GM23338 (cell line): ENCODE measurements at regions not wholly inside any gene's neighbourhood (a gene's known extent, or its start where the extent isn't known, plus 50 kb on each side); places are given as distances from the start of the nearest gene placed in this dataset.

Experiments
- EZH2 ChIP-seq: fragments of 200-600 bp; sonication (generic); IDR thresholded peaks from one replicate; pipeline ENCODE4 v1.8.0; 2017; ENCODE audit warnings: antibody characterized with exemption, mild to moderate bottlenecking, low read depth; ENCODE audit not compliant: unreplicated experiment
- POLR2AphosphoS5 ChIP-seq: IDR thresholded peaks from 2 replicates; pipeline ENCODE4 v1.6.1; 2016; ENCODE audit warnings: antibody characterized with exemption, low read depth
- TF ChIP-seq, protein P1 (sequence below), 2 experiments: fragments of 200-600 bp in 1 of 2; sonication (generic) in 1 of 2; conservative IDR thresholded peaks; 2 replicates each; pipeline versions ENCODE4 v1.5.1 to v1.6.1; 2016 to 2017; ENCODE audit warnings: antibody characterized with exemption in 2 of 2, low read depth in 2 of 2, mild to moderate bottlenecking in 2 of 2, moderate library complexity in 1 of 2
- TF ChIP-seq, protein P2 (sequence below): IDR thresholded peaks from one replicate; pipeline ENCODE4 v1.6.1; 2018; ENCODE audit warnings: antibody characterized with exemption; ENCODE audit not compliant: unreplicated experiment

- TF ChIP-seq, protein P1, sequence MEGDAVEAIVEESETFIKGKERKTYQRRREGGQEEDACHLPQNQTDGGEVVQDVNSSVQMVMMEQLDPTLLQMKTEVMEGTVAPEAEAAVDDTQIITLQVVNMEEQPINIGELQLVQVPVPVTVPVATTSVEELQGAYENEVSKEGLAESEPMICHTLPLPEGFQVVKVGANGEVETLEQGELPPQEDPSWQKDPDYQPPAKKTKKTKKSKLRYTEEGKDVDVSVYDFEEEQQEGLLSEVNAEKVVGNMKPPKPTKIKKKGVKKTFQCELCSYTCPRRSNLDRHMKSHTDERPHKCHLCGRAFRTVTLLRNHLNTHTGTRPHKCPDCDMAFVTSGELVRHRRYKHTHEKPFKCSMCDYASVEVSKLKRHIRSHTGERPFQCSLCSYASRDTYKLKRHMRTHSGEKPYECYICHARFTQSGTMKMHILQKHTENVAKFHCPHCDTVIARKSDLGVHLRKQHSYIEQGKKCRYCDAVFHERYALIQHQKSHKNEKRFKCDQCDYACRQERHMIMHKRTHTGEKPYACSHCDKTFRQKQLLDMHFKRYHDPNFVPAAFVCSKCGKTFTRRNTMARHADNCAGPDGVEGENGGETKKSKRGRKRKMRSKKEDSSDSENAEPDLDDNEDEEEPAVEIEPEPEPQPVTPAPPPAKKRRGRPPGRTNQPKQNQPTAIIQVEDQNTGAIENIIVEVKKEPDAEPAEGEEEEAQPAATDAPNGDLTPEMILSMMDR (conservative IDR thresholded peaks at IDR 0.05; ENCODE audit: low read depth in 2 of 2): no peak
- TF ChIP-seq, protein P2, sequence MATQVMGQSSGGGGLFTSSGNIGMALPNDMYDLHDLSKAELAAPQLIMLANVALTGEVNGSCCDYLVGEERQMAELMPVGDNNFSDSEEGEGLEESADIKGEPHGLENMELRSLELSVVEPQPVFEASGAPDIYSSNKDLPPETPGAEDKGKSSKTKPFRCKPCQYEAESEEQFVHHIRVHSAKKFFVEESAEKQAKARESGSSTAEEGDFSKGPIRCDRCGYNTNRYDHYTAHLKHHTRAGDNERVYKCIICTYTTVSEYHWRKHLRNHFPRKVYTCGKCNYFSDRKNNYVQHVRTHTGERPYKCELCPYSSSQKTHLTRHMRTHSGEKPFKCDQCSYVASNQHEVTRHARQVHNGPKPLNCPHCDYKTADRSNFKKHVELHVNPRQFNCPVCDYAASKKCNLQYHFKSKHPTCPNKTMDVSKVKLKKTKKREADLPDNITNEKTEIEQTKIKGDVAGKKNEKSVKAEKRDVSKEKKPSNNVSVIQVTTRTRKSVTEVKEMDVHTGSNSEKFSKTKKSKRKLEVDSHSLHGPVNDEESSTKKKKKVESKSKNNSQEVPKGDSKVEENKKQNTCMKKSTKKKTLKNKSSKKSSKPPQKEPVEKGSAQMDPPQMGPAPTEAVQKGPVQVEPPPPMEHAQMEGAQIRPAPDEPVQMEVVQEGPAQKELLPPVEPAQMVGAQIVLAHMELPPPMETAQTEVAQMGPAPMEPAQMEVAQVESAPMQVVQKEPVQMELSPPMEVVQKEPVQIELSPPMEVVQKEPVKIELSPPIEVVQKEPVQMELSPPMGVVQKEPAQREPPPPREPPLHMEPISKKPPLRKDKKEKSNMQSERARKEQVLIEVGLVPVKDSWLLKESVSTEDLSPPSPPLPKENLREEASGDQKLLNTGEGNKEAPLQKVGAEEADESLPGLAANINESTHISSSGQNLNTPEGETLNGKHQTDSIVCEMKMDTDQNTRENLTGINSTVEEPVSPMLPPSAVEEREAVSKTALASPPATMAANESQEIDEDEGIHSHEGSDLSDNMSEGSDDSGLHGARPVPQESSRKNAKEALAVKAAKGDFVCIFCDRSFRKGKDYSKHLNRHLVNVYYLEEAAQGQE: no peak
- TF ChIP-seq POLR2AphosphoS5 (no peak), EZH2 (no peak)
Observed at GRCh38 chr5:176748967-176749935, 61.1 kb upstream of the UNC5A start.
